ENCODE measurements at regions not wholly inside any gene's neighbourhood (a gene's known extent, or its start where the extent isn't known, plus 50 kb on each side); places are given as distances from the start of the nearest gene placed in this dataset.

DNA sequence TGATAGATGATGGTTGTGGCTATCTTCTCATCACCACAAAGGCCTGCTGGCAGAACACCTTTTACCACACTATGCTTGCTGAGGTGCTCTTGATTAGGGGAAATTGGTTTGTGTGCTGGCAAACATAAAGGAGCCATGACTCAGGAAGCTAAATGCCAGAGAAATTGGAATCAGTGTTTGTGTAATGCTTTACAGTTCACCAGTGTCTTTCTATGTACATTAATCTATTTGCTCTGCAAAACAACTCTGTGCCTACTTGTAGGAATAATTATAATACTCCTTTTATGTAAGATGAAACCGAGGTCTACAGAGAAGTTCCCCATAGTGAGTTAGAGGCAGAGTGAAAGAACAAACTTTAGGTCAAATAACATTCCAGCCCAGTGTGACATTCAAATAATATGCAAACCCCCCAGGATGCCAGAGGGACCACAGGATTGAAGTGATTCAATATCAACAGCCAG is 390.5 kb upstream of the HTR2A start:
- Histone ChIP-seq H3K4me3 (replicated peaks in 1 of 3; ENCODE audit: insufficient read depth in 1 of 3, low read depth in 2 of 3, low read length in 3 of 3) (no peak overlapping the region), H3K36me3 (replicated peaks in 1 of 2; ENCODE audit: control insufficient read depth in 1 of 2, insufficient read depth in 2 of 2, low read length in 2 of 2) (no peaks in the 10 kb centered on the region), H3K9ac (ENCODE audit: insufficient read depth, low read depth, low read length) (no peak overlapping the region), H3K4me2 (ENCODE audit: low read depth, low read length) (no peak overlapping the region), H4K20me1 (ENCODE audit: insufficient read depth, low read length) (no peaks in the 10 kb centered on the region), H3K27ac (ENCODE audit: extremely low read length, insufficient read depth, low read length) (no peak overlapping the region), H3K27me3 (ENCODE audit: control insufficient read depth in 1 of 2, insufficient read depth in 2 of 2, low read length in 2 of 2) (no peaks in the 10 kb centered on the region), H3K9me3 (ENCODE audit: low read length) (no peaks in the 10 kb centered on the region), H3K4me1 (ENCODE audit: insufficient read depth, low read length) (no peaks in the 10 kb centered on the region), H2AFZ (ENCODE audit: low read length) (no peak overlapping the region), H3K79me2 (ENCODE audit: insufficient read depth, low read length) (no peaks in the 10 kb centered on the region)
- TF ChIP-seq YEATS2 (CRISPR knock-in tag; IDR thresholded peaks at IDR 0.05; ENCODE audit: borderline replicate concordance) (no peak), ZNF331 (CRISPR knock-in tag; IDR thresholded peaks at IDR 0.05) (no peak)
- TF ChIP-seq, protein P1, sequence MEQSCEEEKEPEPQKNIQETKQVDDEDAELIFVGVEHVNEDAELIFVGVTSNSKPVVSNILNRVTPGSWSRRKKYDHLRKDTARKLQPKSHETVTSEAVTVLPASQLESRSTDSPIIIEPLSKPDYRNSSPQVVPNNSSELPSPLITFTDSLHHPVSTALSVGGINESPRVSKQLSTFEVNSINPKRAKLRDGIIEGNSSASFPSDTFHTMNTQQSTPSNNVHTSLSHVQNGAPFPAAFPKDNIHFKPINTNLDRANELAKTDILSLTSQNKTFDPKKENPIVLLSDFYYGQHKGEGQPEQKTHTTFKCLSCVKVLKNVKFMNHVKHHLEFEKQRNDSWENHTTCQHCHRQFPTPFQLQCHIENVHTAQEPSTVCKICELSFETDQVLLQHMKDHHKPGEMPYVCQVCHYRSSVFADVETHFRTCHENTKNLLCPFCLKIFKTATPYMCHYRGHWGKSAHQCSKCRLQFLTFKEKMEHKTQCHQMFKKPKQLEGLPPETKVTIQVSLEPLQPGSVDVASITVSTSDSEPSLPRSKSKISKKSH (CRISPR knock-in tag; IDR thresholded peaks at IDR 0.05; ENCODE audit: borderline replicate concordance): no peak
- intact Hi-C loops (cut with micrococcal nuclease; ENCODE audit: unreplicated experiment): no loop called here
- ChIA-PET POLR2A (no interaction called here), CTCF (ENCODE audit: low intra/inter-chr PET ratio, low total read pairs) (no interaction called here)
- ATAC-seq (no peak), DNase-seq (ENCODE audit: low spot score) (no peak), FAIRE-seq (no peak)
- no TSS peak for BruUV-seq (replicated peaks)
- 0% methylated on average over 1 of the region's 1 CpG for WGBS (ENCODE audit: low lambda C conversion rate)
- in situ Hi-C loops (cut with HindIII; ENCODE audit: extremely low pct_ligation_motif_present, low pct_unique_long_range_greater_than_20kb): no loop called here

DNA sequence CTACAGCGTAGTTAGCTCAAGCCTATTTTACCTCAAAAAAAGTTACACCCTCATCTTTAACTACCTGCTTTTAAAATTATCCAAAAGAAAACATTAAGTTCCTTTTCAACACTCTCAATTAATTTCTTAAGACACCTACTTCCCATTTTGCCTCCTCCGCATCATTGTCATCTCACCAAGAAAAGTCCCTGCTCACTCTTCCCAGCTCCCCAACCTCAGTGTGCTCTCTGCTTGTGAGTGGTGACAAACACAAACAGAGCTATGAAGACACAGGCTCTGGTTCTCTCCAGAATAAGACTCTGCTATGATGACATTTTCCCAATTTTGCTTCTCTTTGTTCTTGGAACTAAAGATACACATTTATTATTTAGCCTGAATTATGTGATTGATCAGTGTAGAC is 385.1 kb upstream of the HTR2A start:
- Histone ChIP-seq H3K36me3 (replicated peaks in 1 of 2; ENCODE audit: control insufficient read depth in 1 of 2, insufficient read depth in 2 of 2, low read length in 2 of 2) (no peaks in the 10 kb centered on the region), H3K4me3 (replicated peaks in 1 of 3; ENCODE audit: insufficient read depth in 1 of 3, low read depth in 2 of 3, low read length in 3 of 3) (no peak overlapping the region), H3K27ac (ENCODE audit: extremely low read length, insufficient read depth, low read length) (no peak overlapping the region), H3K4me2 (ENCODE audit: low read depth, low read length) (no peak overlapping the region), H3K4me1 (ENCODE audit: insufficient read depth, low read length) (no peaks in the 10 kb centered on the region), H3K79me2 (ENCODE audit: insufficient read depth, low read length) (no peaks in the 10 kb centered on the region), H3K27me3 (ENCODE audit: control insufficient read depth in 1 of 2, insufficient read depth in 2 of 2, low read length in 2 of 2) (no peaks in the 10 kb centered on the region), H2AFZ (ENCODE audit: low read length) (no peak overlapping the region), H3K9me3 (ENCODE audit: low read length) (no peaks in the 10 kb centered on the region), H4K20me1 (ENCODE audit: insufficient read depth, low read length) (no peaks in the 10 kb centered on the region), H3K9ac (ENCODE audit: insufficient read depth, low read depth, low read length) (no peak overlapping the region)
- ChIA-PET CTCF (ENCODE audit: low intra/inter-chr PET ratio, low total read pairs) (no interaction called here), POLR2A (no interaction called here)
- FAIRE-seq (no peak), ATAC-seq (no peak), DNase-seq (ENCODE audit: low spot score) (no peak)
- no TSS peak for BruUV-seq (replicated peaks)
- intact Hi-C loops (cut with micrococcal nuclease; ENCODE audit: unreplicated experiment): loop anchor here (2.0 kb wide), 1 partner anchor 67 kb away; no protein-coding TSS in a partner anchor
- 5% methylated on average over 2 of the region's 2 CpGs for WGBS (ENCODE audit: low lambda C conversion rate)
- in situ Hi-C loops (cut with HindIII; ENCODE audit: extremely low pct_ligation_motif_present, low pct_unique_long_range_greater_than_20kb): no loop called here
- TF ChIP-seq YEATS2 (CRISPR knock-in tag; IDR thresholded peaks at IDR 0.05; ENCODE audit: borderline replicate concordance) (no peak), NR3C1 (CRISPR knock-in tag; IDR thresholded peaks at IDR 0.05) (no peak), CENPX (CRISPR knock-in tag; IDR thresholded peaks at IDR 0.05) (no peak), GZF1 (CRISPR knock-in tag; IDR thresholded peaks at IDR 0.05) (no peak), ZSCAN9 (CRISPR knock-in tag; IDR thresholded peaks at IDR 0.05; ENCODE audit: borderline replicate concordance) (no peak), KDM5B (CRISPR knock-in tag; IDR thresholded peaks at IDR 0.05; ENCODE audit: borderline replicate concordance) (no peak), NFRKB (IDR thresholded peaks at IDR 0.05) (no peak), CENPT (CRISPR knock-in tag; IDR thresholded peaks at IDR 0.05; ENCODE audit: low read depth) (no peak), ZNF577 (CRISPR knock-in tag; IDR thresholded peaks at IDR 0.05; ENCODE audit: borderline replicate concordance, low read depth) (no peak)
- TF ChIP-seq, protein P2, sequence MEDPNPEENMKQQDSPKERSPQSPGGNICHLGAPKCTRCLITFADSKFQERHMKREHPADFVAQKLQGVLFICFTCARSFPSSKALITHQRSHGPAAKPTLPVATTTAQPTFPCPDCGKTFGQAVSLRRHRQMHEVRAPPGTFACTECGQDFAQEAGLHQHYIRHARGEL (CRISPR knock-in tag; IDR thresholded peaks at IDR 0.05): no peak
- TF ChIP-seq, protein P3, sequence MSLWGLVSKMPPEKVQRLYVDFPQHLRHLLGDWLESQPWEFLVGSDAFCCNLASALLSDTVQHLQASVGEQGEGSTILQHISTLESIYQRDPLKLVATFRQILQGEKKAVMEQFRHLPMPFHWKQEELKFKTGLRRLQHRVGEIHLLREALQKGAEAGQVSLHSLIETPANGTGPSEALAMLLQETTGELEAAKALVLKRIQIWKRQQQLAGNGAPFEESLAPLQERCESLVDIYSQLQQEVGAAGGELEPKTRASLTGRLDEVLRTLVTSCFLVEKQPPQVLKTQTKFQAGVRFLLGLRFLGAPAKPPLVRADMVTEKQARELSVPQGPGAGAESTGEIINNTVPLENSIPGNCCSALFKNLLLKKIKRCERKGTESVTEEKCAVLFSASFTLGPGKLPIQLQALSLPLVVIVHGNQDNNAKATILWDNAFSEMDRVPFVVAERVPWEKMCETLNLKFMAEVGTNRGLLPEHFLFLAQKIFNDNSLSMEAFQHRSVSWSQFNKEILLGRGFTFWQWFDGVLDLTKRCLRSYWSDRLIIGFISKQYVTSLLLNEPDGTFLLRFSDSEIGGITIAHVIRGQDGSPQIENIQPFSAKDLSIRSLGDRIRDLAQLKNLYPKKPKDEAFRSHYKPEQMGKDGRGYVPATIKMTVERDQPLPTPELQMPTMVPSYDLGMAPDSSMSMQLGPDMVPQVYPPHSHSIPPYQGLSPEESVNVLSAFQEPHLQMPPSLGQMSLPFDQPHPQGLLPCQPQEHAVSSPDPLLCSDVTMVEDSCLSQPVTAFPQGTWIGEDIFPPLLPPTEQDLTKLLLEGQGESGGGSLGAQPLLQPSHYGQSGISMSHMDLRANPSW (CRISPR knock-in tag; IDR thresholded peaks at IDR 0.05; ENCODE audit: borderline replicate concordance): no peak
- TF ChIP-seq, protein P4, sequence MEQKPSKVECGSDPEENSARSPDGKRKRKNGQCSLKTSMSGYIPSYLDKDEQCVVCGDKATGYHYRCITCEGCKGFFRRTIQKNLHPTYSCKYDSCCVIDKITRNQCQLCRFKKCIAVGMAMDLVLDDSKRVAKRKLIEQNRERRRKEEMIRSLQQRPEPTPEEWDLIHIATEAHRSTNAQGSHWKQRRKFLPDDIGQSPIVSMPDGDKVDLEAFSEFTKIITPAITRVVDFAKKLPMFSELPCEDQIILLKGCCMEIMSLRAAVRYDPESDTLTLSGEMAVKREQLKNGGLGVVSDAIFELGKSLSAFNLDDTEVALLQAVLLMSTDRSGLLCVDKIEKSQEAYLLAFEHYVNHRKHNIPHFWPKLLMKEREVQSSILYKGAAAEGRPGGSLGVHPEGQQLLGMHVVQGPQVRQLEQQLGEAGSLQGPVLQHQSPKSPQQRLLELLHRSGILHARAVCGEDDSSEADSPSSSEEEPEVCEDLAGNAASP (CRISPR knock-in tag; IDR thresholded peaks at IDR 0.05; ENCODE audit: borderline replicate concordance): no peak

Measured in HepG2 (cell line).